ENCODE measurements at regions not wholly inside any gene's neighbourhood (a gene's known extent, or its start where the extent isn't known, plus 50 kb on each side); places are given as distances from the start of the nearest gene placed in this dataset.

- Histone ChIP-seq H3K4me1 (no peaks in the 10 kb centered on the region), H3K4me3 (no peak overlapping the region), H3K27ac (no peak overlapping the region), H3K27me3 (no peaks in the 10 kb centered on the region), H3K9me3 (no peaks in the 10 kb centered on the region), H3K36me3 (no peaks in the 10 kb centered on the region)
- ATAC-seq, result no peak
- DNase-seq, result no peak
- intact Hi-C loops (cut with DNase I; ENCODE audit: low total_unique reads) (no loop called here), in situ Hi-C loops (cut with MboI; ENCODE audit: low sequenced_read_pairs in 4 of 4) (no loop called here)
- TF ChIP-seq POLR2A (IDR thresholded peaks at IDR 0.05) (no peak), CTCF (IDR thresholded peaks at IDR 0.05 in 4 of 5, conservative IDR thresholded peaks at IDR 0.05 in 1 of 5) (no peak)
These were observed 971.4 kb upstream of the WWC1 start for GRCh38 chr5:167320019-167320418.

- no peak overlapping the region for H3K27ac ChIP-seq
- H3K4me3 ChIP-seq, result no peak overlapping the region
- no peaks in the 10 kb centered on the region for H3K27me3 ChIP-seq
- intact Hi-C loops (cut with DNase I; ENCODE audit: low total_unique reads) (no loop called here), in situ Hi-C loops (cut with MboI; ENCODE audit: low sequenced_read_pairs in 4 of 4) (no loop called here)
- TF ChIP-seq POLR2A (IDR thresholded peaks at IDR 0.05), result no peak
- ATAC-seq, result no peak
- H3K36me3 ChIP-seq, result no peaks in the 10 kb centered on the region
- H3K4me1 ChIP-seq, result no peaks in the 10 kb centered on the region
- no peak for DNase-seq
- H3K9me3 ChIP-seq, result no peaks in the 10 kb centered on the region
These were observed 959.1 kb upstream of the WWC1 start for GRCh38 chr5:167332309-167332708.

GRCh38 chr5:167336161-167336560 is 955.3 kb upstream of the WWC1 start:
- Histone ChIP-seq H3K27ac (no peak overlapping the region), H3K36me3 (no peaks in the 10 kb centered on the region), H3K4me3 (no peak overlapping the region), H3K27me3 (no peaks in the 10 kb centered on the region), H3K4me1 (no peaks in the 10 kb centered on the region), H3K9me3 (no peaks in the 10 kb centered on the region)
- no peak for ATAC-seq
- DNase-seq, result no peak
- intact Hi-C loops (cut with DNase I; ENCODE audit: low total_unique reads), result no loop called here
- TF ChIP-seq POLR2A (IDR thresholded peaks at IDR 0.05) (no peak), CTCF (IDR thresholded peaks at IDR 0.05 in 4 of 5, conservative IDR thresholded peaks at IDR 0.05 in 1 of 5) (no peak)
- in situ Hi-C loops (cut with MboI; ENCODE audit: low sequenced_read_pairs in 4 of 4), result no loop called here

- no peak for DNase-seq
- intact Hi-C loops (cut with DNase I; ENCODE audit: low total_unique reads), result no loop called here
- H3K36me3 ChIP-seq, result no peaks in the 10 kb centered on the region
- H3K27ac ChIP-seq, result no peak overlapping the region
- TF ChIP-seq POLR2A (IDR thresholded peaks at IDR 0.05) (no peak), CTCF (IDR thresholded peaks at IDR 0.05 in 4 of 5, conservative IDR thresholded peaks at IDR 0.05 in 1 of 5) (no peak)
- in situ Hi-C loops (cut with MboI; ENCODE audit: low sequenced_read_pairs in 4 of 4), result no loop called here
- no peaks in the 10 kb centered on the region for H3K27me3 ChIP-seq
- H3K9me3 ChIP-seq, result no peaks in the 10 kb centered on the region
- no peak for ATAC-seq
- no peaks in the 10 kb centered on the region for H3K4me1 ChIP-seq
- H3K4me3 ChIP-seq, result no peak overlapping the region
These were observed 952.2 kb upstream of the WWC1 start for GRCh38 chr5:167339205-167339604.

- H3K4me1 ChIP-seq, result no peaks in the 10 kb centered on the region
- no peak for ATAC-seq
- no peaks in the 10 kb centered on the region for H3K27me3 ChIP-seq
- DNase-seq, result no peak
- no peaks in the 10 kb centered on the region for H3K36me3 ChIP-seq
- no peak for TF ChIP-seq CTCF (IDR thresholded peaks at IDR 0.05 in 4 of 5, conservative IDR thresholded peaks at IDR 0.05 in 1 of 5)
- no peak for TF ChIP-seq POLR2A (IDR thresholded peaks at IDR 0.05)
- intact Hi-C loops (cut with DNase I; ENCODE audit: low total_unique reads) (no loop called here), in situ Hi-C loops (cut with MboI; ENCODE audit: low sequenced_read_pairs in 4 of 4) (no loop called here)
- H3K9me3 ChIP-seq, result no peaks in the 10 kb centered on the region
- H3K4me3 ChIP-seq, result no peak overlapping the region
- H3K27ac ChIP-seq, result no peak overlapping the region
These were observed 945.0 kb upstream of the WWC1 start for GRCh38 chr5:167346461-167346860.

Measured in gastrocnemius medialis (tissue), 4 donors.